Right hindlimb (tissue), 1 donor: ENCODE measurements at regions not wholly inside any gene's neighbourhood (a gene's known extent, or its start where the extent isn't known, plus 50 kb on each side); places are given as distances from the start of the nearest gene placed in this dataset.
"Not testable (repeated sequence)": the region's sequence is repeated elsewhere in the genome, so short reads cannot be mapped to it uniquely, and the experiment has no call there.

Source experiments
- DNase-seq: peaks from one replicate; pipeline ENCODE4 v3.0.0-alpha.2; 2018

- DNase-seq = no peak
Observed at GRCh38 chr2:129347486-129348217, 631.8 kb upstream of the RAB6C start.

- DNase-seq = no peak
Observed at GRCh38 chr2:129354631-129355030, 624.8 kb upstream of the RAB6C start.

- DNase-seq = no peak
Observed at GRCh38 chr2:129361688-129362087, 617.8 kb upstream of the RAB6C start.

GRCh38 chr2:129366263-129366662 lies 613.2 kb upstream of the RAB6C start:
- no peak for DNase-seq

GRCh38 chr2:129367107-129367506 lies 612.4 kb upstream of the RAB6C start:
- DNase-seq = no peak

GRCh38 chr2:129369437-129369836 lies 610.0 kb upstream of the RAB6C start:
- DNase-seq = no peak

- DNase-seq = no peak
Observed at GRCh38 chr2:129374452-129374851, 605.0 kb upstream of the RAB6C start.

- no peak for DNase-seq
Observed at GRCh38 chr2:129375632-129376425, 603.6 kb upstream of the RAB6C start.

GRCh38 chr2:129376426-129377077 lies 602.9 kb upstream of the RAB6C start:
- DNase-seq = no peak

- no peak for DNase-seq
Observed at GRCh38 chr2:129377078-129377469, 602.4 kb upstream of the RAB6C start.

GRCh38 chr2:129378186-129378585 lies 601.3 kb upstream of the RAB6C start:
- DNase-seq = no peak

- DNase-seq = no peak
Observed at GRCh38 chr2:129379411-129379810, 600.1 kb upstream of the RAB6C start.

GRCh38 chr2:129381789-129382188 lies 597.7 kb upstream of the RAB6C start:
- DNase-seq = no peak

GRCh38 chr2:129388870-129389269 lies 590.6 kb upstream of the RAB6C start:
- no peak for DNase-seq

GRCh38 chr2:129393816-129394215 lies 585.6 kb upstream of the RAB6C start:
- DNase-seq = no peak

GRCh38 chr2:129396980-129397599 lies 582.4 kb upstream of the RAB6C start:
- DNase-seq = peak; percentile 47

GRCh38 chr2:129400826-129401225 lies 578.6 kb upstream of the RAB6C start:
- no peak for DNase-seq

GRCh38 chr2:129402076-129402475 lies 577.4 kb upstream of the RAB6C start:
- no peak for DNase-seq

GRCh38 chr2:129404000-129404685 lies 575.3 kb upstream of the RAB6C start:
- peak; percentile 21 for DNase-seq

- no peak for DNase-seq
Observed at GRCh38 chr2:129408570-129408969, 570.9 kb upstream of the RAB6C start.

GRCh38 chr2:129417041-129417440 lies 562.4 kb upstream of the RAB6C start:
- DNase-seq = not testable (repeated sequence)

- no peak for DNase-seq
Observed at GRCh38 chr2:129422028-129422427, 557.4 kb upstream of the RAB6C start.
